SK-N-SH (cell line): ENCODE measurements at regions not wholly inside any gene's neighbourhood (a gene's known extent, or its start where the extent isn't known, plus 50 kb on each side); places are given as distances from the start of the nearest gene placed in this dataset.

ENCODE experiments used
- CTCF ChIP-seq: fragments of 200-600 bp; sonication (generic); IDR thresholded peaks from 2 replicates; pipeline ENCODE4 v1.6.1; 2017; ENCODE audit warnings: antibody characterized with exemption, mild to moderate bottlenecking, moderate library complexity
- EP300 ChIP-seq, 2 experiments: IDR thresholded peaks; 2 replicates each; pipeline versions ENCODE4 v1.4.0 to v1.6.1; 2012; ENCODE audit warnings: borderline replicate concordance in 1 of 2, low read depth in 1 of 2, low read length in 1 of 2
- MXI1 ChIP-seq: IDR thresholded peaks from 2 replicates; pipeline ENCODE4 v1.6.1; 2012; ENCODE audit warnings: mild to moderate bottlenecking, low read depth, low read length, improper control_type of control experiment
- NFIC ChIP-seq: IDR thresholded peaks from 2 replicates; pipeline ENCODE4 v1.4.0; 2012; ENCODE audit warnings: borderline replicate concordance
- POLR2AphosphoS5 ChIP-seq: IDR thresholded peaks from 2 replicates; pipeline ENCODE4 v1.6.1; 2012; ENCODE audit warnings: low read depth, low read length
- RAD21 ChIP-seq: IDR thresholded peaks from 2 replicates; pipeline ENCODE4 v1.6.1; 2012; ENCODE audit warnings: mild to moderate bottlenecking, low read length
- RCOR1 ChIP-seq: fragments of 150-350 bp; IDR thresholded peaks from 2 replicates; pipeline ENCODE4 v1.6.1; 2017; ENCODE audit warnings: antibody characterized with exemption, low read length
- TAF1 ChIP-seq: IDR thresholded peaks from 2 replicates; pipeline ENCODE4 v1.6.1; 2012; ENCODE audit warnings: low read depth, mild to moderate bottlenecking, low read length, moderate library complexity, borderline replicate concordance
- TEAD4 ChIP-seq: IDR thresholded peaks from 2 replicates; pipeline ENCODE4 v1.4.0; 2012; ENCODE audit warnings: mild to moderate bottlenecking, borderline replicate concordance; ENCODE audit not compliant: insufficient read depth
- USF2 ChIP-seq: fragments of 150-350 bp; IDR thresholded peaks from 2 replicates; pipeline ENCODE4 v1.6.1; 2017; ENCODE audit warnings: antibody characterized with exemption, low read length, low read depth, borderline replicate concordance
- YY1 ChIP-seq: IDR thresholded peaks from 2 replicates; pipeline ENCODE4 v1.4.0; 2012; ENCODE audit warnings: low read depth, mild to moderate bottlenecking

GRCh38 chr1:60994828-60995492, 87.4 kb upstream of the NFIA start:
- TF ChIP-seq CTCF (no peak), RCOR1 (no peak), POLR2AphosphoS5 (no peak), EP300 (IDR thresholded peaks at IDR 0.05; ENCODE audit: borderline replicate concordance in 1 of 2, low read depth in 1 of 2, low read length in 1 of 2) (no peak), MXI1 (no peak), RAD21 (no peak), YY1 (no peak), TEAD4 (no peak), USF2 (no peak), NFIC (no peak), TAF1 (no peak)
